ENCODE measurements at regions not wholly inside any gene's neighbourhood (a gene's known extent, or its start where the extent isn't known, plus 50 kb on each side); places are given as distances from the start of the nearest gene placed in this dataset.

- no peak overlapping the region for H3K9ac ChIP-seq (ENCODE audit: low read length)
- no peaks in the 10 kb centered on the region for H3K27me3 ChIP-seq (ENCODE audit: insufficient read depth, low read length)
- H3K4me1 ChIP-seq (ENCODE audit: insufficient read depth, low read length, severe bottlenecking): no peaks in the 10 kb centered on the region
- H3K9me2 ChIP-seq (ENCODE audit: low read depth, low read length): no peaks in the 10 kb centered on the region
- H3K79me2 ChIP-seq (ENCODE audit: insufficient read depth, low read length): no peaks in the 10 kb centered on the region
- no peaks in the 10 kb centered on the region for H3K36me3 ChIP-seq (ENCODE audit: insufficient read depth, low read length)
- TF ChIP-seq EZH2 (IDR thresholded peaks at IDR 0.05; ENCODE audit: borderline replicate concordance, low read length) (no peak), CTCF (IDR thresholded peaks at IDR 0.05; ENCODE audit: low read length) (no peak)
- no peaks in the 10 kb centered on the region for H3K9me3 ChIP-seq (ENCODE audit: low read length)
- H3K4me2 ChIP-seq (ENCODE audit: low read length): no peak overlapping the region
- H3K27ac ChIP-seq (ENCODE audit: low read depth, low read length, poor library complexity, severe bottlenecking): no peak overlapping the region
- no peaks in the 10 kb centered on the region for H4K20me1 ChIP-seq (ENCODE audit: insufficient read depth, low read length)
- H3K4me3 ChIP-seq (ENCODE audit: low read depth, low read length, poor library complexity, severe bottlenecking): no peak overlapping the region
- no peak overlapping the region for H2AFZ ChIP-seq (ENCODE audit: low read length)
- no peaks in the 10 kb centered on the region for H3F3A ChIP-seq (ENCODE audit: insufficient read depth, low read length)
These were observed 262.8 kb downstream of the ABCC12 start for GRCh38 chr16:47892999-47893398.

- Histone ChIP-seq H3K9me3 (ENCODE audit: low read length) (no peaks in the 10 kb centered on the region), H3K4me3 (ENCODE audit: low read depth, low read length, poor library complexity, severe bottlenecking) (no peak overlapping the region), H3K79me2 (ENCODE audit: insufficient read depth, low read length) (no peaks in the 10 kb centered on the region), H3K9ac (ENCODE audit: low read length) (no peak overlapping the region), H3K27me3 (ENCODE audit: insufficient read depth, low read length) (no peaks in the 10 kb centered on the region), H3K27ac (ENCODE audit: low read depth, low read length, poor library complexity, severe bottlenecking) (no peak overlapping the region), H3K4me1 (ENCODE audit: insufficient read depth, low read length, severe bottlenecking) (no peaks in the 10 kb centered on the region), H4K20me1 (ENCODE audit: insufficient read depth, low read length) (no peaks in the 10 kb centered on the region), H3K9me2 (ENCODE audit: low read depth, low read length) (no peaks in the 10 kb centered on the region), H3K4me2 (ENCODE audit: low read length) (no peak overlapping the region), H3K36me3 (ENCODE audit: insufficient read depth, low read length) (no peaks in the 10 kb centered on the region), H2AFZ (ENCODE audit: low read length) (no peak overlapping the region), H3F3A (ENCODE audit: insufficient read depth, low read length) (no peaks in the 10 kb centered on the region)
- TF ChIP-seq CTCF (IDR thresholded peaks at IDR 0.05; ENCODE audit: low read length) (no peak), EZH2 (IDR thresholded peaks at IDR 0.05; ENCODE audit: borderline replicate concordance, low read length) (no peak)
These were observed 267.1 kb downstream of the ABCC12 start for GRCh38 chr16:47888734-47889133.

GRCh38 chr16:47888142-47888541, 267.7 kb downstream of the ABCC12 start:
- Histone ChIP-seq H3K27me3 (ENCODE audit: insufficient read depth, low read length) (no peaks in the 10 kb centered on the region), H3F3A (ENCODE audit: insufficient read depth, low read length) (no peaks in the 10 kb centered on the region), H3K9me2 (ENCODE audit: low read depth, low read length) (no peaks in the 10 kb centered on the region), H2AFZ (ENCODE audit: low read length) (no peak overlapping the region), H3K9ac (ENCODE audit: low read length) (no peak overlapping the region), H4K20me1 (ENCODE audit: insufficient read depth, low read length) (no peaks in the 10 kb centered on the region), H3K4me1 (ENCODE audit: insufficient read depth, low read length, severe bottlenecking) (no peaks in the 10 kb centered on the region), H3K27ac (ENCODE audit: low read depth, low read length, poor library complexity, severe bottlenecking) (no peak overlapping the region), H3K4me3 (ENCODE audit: low read depth, low read length, poor library complexity, severe bottlenecking) (no peak overlapping the region), H3K4me2 (ENCODE audit: low read length) (no peak overlapping the region), H3K9me3 (ENCODE audit: low read length) (no peaks in the 10 kb centered on the region), H3K79me2 (ENCODE audit: insufficient read depth, low read length) (no peaks in the 10 kb centered on the region), H3K36me3 (ENCODE audit: insufficient read depth, low read length) (no peaks in the 10 kb centered on the region)
- TF ChIP-seq CTCF (IDR thresholded peaks at IDR 0.05; ENCODE audit: low read length): no peak
- TF ChIP-seq EZH2 (IDR thresholded peaks at IDR 0.05; ENCODE audit: borderline replicate concordance, low read length): no peak

Data from OCI-LY1 (cell line).